ENCODE measurements at regions not wholly inside any gene's neighbourhood (a gene's known extent, or its start where the extent isn't known, plus 50 kb on each side); places are given as distances from the start of the nearest gene placed in this dataset.
"Not testable (repeated sequence)": the region's sequence is repeated elsewhere in the genome, so short reads cannot be mapped to it uniquely, and the experiment has no call there.

DNA sequence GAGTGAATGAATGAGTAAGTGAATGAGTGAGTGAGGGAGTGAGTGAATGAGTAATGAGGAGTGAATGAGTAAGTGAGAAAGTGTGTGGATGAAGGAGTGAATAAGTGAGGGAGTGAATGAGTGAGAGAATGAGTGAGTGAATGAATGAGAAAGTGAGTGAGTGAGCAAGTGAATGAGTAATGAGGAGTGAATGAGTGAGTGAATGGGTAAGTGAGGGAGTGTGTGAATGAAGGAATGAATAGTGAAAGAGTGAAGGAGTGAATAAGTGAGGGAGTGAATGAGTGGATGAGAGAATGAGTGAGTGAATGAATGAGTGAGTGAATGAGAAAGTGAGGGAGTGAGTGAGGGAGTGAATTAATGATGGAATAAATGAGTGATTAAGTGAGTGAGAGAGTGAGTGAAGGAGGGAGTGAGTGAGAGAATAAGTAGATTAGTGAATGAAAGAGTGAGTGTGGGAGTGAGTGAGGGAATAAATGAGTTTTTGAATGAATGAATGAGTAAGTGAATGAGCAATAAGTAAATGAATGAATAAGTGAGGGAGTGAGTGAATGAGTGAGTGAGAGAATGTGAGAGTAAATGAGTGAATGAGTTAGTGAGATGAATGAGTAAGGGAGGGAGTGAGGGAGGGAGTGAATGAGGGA, 364.5 kb downstream of the ADGRD1 start:
- DNase-seq (ENCODE audit: extremely low read depth in 1 of 11, low read depth in 9 of 11, low spot score in 4 of 11) = no peak

DNA sequence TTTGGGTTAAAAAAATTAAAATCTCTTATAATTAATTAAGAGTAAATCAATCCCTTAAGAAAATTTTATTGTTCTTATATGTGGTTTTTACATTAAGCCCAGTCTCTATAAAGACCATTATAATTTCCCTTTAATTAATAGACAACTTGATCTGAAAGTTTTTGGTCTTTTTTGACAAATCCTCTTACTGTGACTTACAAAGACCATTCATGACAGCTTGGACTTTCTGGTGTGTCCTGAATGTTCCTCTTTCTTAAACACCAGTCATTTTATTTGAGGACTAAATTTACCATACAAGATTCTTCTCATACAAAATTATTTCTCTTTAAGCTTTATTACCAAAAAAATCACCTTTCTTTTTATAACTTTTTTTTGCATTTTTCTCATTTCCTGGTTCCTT, 368.3 kb downstream of the ADGRD1 start:
- DNase-seq (ENCODE audit: extremely low read depth in 1 of 11, low read depth in 9 of 11, low spot score in 4 of 11) = no peak

DNA sequence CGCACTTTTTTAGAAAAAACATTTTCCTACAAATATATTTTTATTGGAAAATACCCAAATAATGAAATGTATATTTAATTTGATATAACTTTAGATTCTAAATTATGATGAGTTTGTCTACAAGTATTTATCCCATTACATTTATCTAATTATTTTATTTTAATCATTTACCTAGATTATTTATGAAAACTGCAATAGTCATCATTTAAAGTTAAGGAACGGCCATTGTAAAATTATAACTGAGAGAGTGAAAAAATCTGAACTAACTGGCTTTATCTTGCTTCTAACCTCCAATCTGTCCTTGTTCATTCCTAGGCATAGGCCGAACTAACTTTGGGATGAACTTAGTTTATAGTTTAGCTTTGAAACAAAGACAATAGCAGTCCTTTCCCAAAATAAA, 368.8 kb downstream of the ADGRD1 start:
- not testable (repeated sequence) for DNase-seq (ENCODE audit: extremely low read depth in 1 of 11, low read depth in 9 of 11, low spot score in 4 of 11)

DNA sequence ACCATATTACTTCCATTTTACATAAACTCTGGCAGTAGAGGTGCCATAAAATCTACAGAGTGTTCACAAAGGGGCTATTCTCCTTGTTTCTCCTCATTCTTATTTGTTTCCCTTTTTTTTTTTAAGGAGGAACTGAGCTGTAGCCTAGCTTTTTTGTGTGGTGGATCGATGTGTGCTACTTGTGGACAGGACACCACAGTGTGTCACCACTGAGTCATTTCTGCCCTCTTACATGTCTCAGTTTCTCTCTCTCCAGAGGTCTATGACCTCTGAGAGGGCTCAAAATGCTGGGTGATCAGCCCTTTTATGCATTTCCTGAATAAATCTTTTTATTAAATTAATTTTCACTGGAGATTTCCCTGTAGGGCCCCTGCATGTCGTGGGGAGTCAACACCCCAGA, 370.2 kb downstream of the ADGRD1 start:
- DNase-seq (ENCODE audit: extremely low read depth in 1 of 11, low read depth in 9 of 11, low spot score in 4 of 11) = no peak

DNA sequence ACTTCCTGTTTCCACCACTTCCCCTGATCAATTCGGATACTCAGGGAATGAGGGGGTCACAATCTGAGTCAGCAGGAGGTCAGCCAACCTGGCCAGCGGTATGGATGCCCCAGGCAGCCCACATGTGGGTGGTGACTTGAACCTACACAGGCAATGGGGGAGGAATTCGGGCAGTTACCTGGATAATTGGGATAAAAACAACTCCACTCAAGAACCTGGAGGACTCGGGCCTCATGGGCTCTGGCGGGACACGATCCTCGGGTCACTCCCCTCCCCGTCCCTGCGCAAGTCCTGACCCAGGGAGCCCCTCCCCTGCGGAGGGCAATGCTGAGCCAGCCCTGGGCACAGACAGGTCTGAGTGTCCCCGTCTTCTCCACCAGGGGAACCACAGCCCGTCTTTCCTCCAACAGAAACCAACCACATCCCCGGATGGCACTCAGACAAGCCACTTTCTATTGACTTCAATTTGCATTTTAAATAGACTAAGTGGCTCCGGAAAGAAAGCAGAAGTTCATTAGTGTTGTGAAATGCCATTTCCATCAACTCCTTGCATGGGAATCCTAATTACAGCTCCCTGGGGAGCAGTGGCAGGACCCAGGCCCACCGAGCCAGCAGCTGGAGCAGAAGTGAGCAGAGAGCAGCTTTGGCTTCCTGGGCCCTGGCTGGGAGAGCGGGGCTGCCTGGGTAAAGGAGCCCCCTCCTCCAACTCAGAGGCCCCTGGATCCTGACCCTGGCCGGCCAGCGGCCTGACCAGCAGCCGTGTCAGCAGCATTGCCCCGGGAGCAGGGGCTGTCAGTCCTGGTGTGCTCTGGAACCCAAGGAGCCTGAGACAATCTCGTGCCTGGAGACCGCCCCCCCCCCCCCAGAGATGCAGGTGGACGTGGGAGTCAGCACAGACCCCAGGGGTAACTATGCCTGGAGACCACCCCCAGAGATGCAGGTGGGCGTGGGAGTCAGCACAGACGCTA, 374.1 kb downstream of the ADGRD1 start:
- DNase-seq (ENCODE audit: extremely low read depth in 1 of 11, low read depth in 9 of 11, low spot score in 4 of 11) = no peak

DNA sequence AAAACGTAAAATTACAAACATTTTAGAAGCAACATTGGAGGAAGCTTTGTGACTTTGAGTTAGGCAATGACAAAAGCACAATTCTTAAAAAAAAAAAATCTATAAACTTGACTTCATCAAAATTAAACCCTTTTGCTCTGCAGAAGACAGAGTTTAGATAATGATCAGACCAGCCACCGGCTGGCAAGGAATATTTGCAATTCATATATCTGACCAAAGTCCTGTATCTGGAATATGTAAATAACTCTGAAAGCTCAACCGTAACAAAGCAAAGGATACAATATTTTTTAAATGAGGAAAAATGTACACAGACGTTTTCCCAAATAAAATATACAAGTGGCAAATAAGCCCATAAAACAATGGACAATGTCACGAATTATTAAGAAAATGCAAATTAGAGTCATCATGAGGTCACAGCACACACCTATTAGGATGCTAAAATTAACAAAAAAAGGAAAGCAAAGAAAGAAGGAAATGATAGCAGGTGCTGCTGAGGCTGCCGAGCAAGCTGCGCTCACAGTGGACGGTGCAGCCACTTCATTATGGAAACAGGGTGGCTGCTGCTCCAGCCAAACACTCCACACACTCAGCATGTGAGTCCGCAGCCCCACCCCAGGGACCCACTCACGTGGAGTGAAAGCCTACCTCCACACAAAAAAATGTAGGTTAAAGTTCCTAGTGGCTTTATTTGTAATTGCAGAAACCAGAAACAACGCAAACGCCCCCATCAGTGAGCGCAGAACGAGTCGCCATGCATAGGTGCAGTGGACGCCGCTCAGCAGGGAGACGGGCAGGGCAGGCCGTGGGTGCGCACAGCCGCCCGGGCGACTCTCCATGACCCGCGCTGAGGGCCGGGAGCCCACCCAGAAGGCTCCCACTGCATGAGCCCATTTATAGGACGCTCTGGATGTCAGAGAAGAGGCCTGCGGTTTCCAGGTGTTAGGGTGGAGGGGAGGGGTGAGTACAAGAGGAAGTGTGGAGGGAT, 375.4 kb downstream of the ADGRD1 start:
- DNase-seq (ENCODE audit: extremely low read depth in 1 of 11, low read depth in 9 of 11, low spot score in 4 of 11) = not testable (repeated sequence)

DNA sequence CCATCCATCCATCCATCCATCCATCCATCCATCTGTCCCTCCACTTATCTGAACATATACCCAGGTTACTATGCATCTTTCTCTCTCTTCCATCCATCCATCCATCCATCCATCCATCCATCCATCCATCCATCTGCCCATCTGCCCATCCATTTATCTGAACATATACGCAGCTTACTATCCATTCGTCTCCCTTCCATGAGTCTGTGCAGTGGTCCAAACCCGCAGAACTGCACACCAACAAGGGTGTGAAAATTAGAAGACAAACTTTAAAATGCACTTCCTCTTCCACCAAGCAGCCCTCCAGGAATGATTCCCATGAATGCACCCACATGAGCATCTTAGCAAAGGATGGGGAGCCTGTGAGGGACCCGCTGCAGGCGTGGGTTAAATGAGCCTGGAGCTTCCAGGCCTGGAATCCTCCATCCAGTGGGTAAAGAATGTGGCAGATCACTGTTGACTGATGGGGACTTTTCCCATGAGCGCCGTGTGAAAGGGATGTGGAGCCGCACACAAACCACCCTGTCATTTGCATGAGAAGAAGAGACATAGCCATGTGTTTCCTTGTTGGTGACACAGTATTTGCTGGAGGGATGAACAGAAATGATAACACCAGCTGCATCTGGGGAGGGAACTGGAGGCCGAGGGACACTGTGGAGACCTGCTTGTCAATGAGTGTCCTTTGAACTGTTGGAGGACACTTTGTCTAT, 376.6 kb downstream of the ADGRD1 start:
- no peak for DNase-seq (ENCODE audit: extremely low read depth in 1 of 11, low read depth in 9 of 11, low spot score in 4 of 11)

DNA sequence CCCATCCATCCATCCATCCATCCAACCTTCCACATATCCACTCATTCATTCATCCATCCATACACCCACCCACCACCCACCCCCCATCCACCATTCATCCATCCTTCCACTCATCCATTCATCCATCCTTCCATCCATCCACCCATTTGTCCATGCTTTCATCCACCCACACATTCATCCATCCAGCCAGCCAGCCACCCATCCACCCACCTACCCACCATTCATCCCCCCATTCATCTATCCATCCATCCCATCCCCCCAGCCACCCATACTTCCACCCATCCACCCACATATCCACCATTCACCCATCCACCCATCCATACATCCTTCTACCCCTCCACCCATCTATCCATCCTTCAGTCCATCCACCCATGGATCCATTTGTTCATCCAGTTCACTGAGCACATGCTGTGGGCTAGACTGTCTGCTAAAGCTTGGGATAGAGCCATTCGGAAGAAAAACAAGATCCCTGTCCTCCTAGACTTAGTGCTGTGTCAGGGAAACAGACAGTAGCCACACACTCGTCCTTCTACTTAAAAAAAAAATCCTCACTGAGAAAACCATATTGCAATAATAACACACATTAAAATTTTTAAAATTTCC, 377.5 kb downstream of the ADGRD1 start:
- DNase-seq (ENCODE audit: extremely low read depth in 1 of 11, low read depth in 9 of 11, low spot score in 4 of 11) = no peak

DNA sequence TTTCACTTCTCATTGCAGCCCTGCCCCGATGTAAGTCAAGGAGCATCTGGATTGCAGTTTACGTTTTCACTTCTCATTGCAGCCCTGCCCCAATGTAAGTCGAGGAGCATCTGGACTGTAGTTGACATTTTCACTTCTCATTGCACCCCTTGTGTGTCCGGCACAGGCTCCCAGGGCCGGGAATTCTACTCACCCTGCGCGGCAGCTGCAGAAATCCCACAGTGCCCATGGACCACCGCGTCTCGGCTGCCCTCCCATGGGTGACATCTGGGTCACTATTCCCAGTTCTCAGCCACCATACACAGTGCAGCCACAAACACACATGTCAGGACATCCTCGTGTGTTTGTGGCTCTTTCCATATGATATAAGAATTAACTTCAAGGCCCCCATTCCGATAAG, 378.5 kb downstream of the ADGRD1 start:
- DNase-seq (ENCODE audit: extremely low read depth in 1 of 11, low read depth in 9 of 11, low spot score in 4 of 11) = no peak

DNA sequence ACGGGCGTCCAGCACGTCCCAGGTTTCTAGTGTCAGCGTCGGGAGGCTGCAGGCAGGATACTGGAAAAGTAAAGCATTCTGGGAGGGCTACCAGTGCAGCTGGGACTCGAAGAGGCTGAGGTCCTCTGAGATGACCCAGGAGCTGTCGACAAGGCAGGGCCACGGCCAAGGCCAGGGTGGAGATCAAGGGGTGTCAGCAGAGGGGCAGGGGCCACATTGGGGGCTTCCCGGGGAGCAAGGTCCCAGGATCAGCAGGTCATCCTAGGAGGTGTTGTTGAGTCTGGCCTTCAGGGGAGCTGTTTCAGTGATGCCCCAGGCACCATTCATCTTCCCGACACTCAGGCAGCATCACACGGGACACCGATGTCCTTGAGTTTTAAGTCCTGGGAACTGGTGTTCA, 377.8 kb upstream of the SFSWAP start:
- no peak for DNase-seq (ENCODE audit: extremely low read depth in 1 of 11, low read depth in 9 of 11, low spot score in 4 of 11)

DNA sequence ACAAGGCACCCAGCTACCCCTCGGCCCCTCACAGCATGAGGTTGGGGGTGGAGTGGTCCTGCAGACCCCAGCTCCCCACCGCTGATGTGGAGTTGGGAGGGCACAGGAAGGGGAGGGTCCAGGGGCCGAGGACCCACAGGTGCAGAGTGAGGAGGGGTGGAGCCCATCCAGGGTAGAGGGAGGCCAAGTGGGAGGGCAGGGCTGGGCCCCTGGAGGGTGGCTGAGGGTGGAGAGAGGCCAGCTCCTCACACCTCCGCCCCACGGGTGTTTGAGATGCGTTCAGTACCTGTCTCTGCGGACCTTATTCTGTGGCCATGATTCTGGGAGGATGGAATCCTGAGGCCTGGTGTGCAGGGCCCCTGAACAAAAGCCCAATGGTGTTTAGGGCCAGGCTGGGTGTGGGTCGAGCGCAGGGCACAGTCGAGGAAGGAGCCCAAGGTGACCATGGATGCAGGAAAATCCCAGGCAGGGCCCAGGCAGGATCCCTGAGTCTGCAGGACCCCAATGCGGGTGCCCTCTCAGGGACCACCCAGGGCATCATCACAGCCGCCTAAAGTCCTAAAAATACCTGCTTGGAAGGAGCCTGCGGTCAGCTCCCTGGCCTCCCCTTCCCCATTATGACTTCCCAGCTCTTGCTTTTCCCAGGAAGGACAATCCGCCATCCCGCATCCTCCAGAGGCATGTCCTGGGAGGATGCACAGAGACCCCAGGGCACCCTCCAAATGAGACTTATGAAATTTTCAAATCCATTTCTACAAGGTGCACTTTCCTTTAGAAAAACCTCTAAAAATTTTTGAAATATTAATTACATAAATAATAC, 377.1 kb upstream of the SFSWAP start:
- no peak for DNase-seq (ENCODE audit: extremely low read depth in 1 of 11, low read depth in 9 of 11, low spot score in 4 of 11)

DNA sequence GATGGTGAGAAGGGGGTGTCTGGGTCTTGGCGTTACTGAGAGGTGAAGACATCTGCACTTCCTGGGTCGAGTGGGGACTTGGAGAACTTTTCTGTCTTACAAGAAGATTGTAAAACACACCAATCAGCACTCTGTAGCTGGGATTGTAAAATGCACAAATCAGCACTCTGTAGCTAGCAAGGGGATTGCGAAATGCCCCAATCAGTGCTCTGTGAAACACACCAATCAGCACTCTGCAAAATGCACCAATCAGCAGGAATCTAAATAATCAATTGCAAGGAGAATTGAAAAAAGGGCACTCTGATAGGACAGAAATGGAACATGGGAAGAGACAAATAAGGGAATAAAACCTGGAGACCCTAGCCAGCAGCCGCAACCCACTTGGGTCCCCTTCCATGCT, 376.1 kb upstream of the SFSWAP start:
- no peak for DNase-seq (ENCODE audit: extremely low read depth in 1 of 11, low read depth in 9 of 11, low spot score in 4 of 11)

DNA sequence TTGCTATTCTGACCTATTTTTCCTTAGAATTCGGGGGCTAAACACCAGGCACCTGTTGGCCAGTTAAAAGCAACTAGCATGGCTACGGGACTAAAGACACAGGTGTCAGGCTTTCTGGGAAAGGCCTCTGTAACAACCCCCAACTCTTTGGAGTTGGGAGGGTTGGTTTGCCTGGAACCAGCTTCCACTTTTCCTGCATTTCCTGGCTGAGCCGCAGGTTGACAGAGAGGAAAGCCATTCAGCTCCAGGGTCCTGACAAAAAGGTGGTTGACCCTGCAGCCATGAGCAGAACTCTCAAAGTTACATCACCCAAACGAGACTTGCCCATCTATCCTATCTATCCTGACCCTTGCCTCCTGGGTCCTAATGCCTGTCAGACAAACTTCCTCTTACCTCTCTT, 375.4 kb upstream of the SFSWAP start:
- no peak for DNase-seq (ENCODE audit: extremely low read depth in 1 of 11, low read depth in 9 of 11, low spot score in 4 of 11)

DNA sequence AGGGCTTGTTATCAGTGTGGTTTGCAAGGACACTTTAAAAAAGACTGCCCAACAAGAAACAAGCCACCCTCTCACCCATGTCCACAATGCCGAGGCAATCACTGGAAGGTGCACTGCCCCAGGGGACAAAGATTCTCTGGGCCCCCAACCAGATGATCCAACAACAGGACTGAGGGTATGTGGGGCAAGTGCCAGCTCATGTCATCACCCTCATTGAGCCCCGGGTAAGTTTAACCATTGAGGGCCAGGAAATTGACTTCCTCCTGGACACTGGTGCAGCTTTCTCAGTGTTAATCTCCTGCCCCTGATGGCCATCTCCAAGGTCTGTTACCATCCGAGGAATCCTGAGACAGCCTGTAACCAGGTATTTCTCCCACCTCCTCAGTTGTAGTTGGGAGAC, 373.0 kb upstream of the SFSWAP start:
- DNase-seq (ENCODE audit: extremely low read depth in 1 of 11, low read depth in 9 of 11, low spot score in 4 of 11) = not testable (repeated sequence)

DNA sequence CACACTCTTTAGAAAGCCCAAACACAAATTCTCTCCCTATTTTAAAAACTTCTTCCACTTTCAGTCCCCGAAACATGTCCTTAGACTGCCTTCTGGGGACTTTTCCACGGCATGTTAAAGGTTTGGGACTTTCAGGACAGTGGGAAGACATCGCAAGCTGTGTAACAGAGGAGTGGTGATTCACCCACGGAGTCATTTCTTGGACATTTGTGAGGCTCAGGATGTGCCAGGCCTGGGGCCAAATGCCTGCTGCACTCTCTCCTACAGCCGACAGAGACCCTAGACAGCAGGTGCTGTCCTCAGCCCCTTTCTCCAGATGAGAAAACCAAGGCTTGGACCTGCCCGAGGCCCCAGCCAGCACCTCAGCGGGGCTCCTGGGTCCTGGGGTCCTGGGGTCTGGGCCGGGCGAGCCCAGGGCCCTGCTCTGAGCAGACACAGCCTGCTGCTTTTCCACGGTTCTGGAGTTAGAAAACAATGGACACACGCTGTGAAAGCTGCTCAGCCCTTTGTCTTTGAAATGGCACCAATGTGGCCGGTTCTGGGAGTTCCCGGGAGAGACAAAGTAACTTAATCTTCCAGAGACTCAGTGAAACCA, 370.2 kb upstream of the SFSWAP start:
- no peak for DNase-seq (ENCODE audit: extremely low read depth in 1 of 11, low read depth in 9 of 11, low spot score in 4 of 11)

DNA sequence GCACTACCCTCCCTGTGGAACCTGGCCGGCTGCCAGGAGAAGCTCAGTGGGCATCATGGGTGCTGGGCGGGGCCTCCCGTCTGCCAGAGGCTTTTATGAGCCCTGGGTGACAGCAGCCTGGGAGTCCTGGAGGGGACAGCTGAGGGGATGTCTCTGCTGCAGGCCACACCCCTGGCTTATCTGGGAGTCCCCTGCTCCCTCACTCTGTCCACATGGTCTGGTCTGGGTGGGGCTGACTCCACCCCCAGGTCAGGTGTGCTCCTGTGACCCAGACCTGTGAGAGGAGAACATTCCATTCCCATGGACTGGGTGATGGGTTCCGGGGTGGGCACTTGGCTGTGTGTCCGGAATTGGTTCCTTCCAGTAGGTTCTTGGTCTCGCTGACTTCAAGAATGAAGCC, 369.3 kb upstream of the SFSWAP start:
- DNase-seq (ENCODE audit: extremely low read depth in 1 of 11, low read depth in 9 of 11, low spot score in 4 of 11) = not testable (repeated sequence)

DNA sequence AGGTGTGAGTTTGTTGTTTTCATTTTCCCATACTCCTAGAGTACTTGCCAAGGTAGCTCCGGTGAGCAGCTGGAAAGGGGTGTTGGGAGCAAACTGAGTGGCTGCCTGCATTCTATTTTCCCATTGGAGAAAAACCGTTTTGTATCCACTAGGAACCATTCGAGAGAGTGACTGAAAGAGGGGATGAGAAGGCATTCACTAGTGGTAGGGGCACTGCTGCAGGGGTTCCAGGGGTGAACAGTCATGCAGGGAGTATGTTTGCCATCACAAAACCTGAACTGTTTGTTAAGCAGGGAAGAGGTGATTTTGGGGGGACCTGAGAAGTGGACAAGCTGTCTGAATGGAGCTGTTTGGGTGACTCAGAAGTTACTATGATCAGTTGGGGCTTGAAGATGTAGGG, 367.5 kb upstream of the SFSWAP start:
- DNase-seq (ENCODE audit: extremely low read depth in 1 of 11, low read depth in 9 of 11, low spot score in 4 of 11) = not testable (repeated sequence)

All from renal cortex interstitium (tissue), 11 donors.